Lung microvascular endothelial cell (primary cell): ENCODE measurements at regions not wholly inside any gene's neighbourhood (a gene's known extent, or its start where the extent isn't known, plus 50 kb on each side); places are given as distances from the start of the nearest gene placed in this dataset.
"Not testable (repeated sequence)": the region's sequence is repeated elsewhere in the genome, so short reads cannot be mapped to it uniquely, and the experiment has no call there.

Experiments used
- DNase-seq, 2 donors: peaks; one replicate each; pipeline versions ENCODE4 v3.0.0 to v3.0.0-alpha.2; 2010; ENCODE audit warnings: low read depth in 2 of 2

DNA sequence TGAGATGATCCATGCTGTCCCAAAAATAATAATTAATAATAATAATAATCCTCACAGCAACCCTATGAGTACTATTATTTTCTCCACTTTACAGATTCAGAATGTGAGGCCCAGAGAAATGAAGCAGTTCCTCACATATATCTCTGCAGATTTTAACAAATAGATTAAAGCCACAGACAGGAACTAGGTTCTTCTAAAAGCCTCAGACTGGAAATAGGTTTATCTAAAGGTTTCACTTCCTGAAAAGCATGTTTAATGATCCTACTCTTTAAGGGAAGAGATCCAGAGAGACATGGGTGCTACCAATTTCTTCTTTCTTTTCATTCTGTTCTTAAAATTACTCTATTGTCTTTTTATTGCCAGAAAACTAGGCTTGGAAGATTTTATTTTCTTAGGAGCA lies 1079.4 kb upstream of the COX7C start:
- DNase-seq = no peak

DNA sequence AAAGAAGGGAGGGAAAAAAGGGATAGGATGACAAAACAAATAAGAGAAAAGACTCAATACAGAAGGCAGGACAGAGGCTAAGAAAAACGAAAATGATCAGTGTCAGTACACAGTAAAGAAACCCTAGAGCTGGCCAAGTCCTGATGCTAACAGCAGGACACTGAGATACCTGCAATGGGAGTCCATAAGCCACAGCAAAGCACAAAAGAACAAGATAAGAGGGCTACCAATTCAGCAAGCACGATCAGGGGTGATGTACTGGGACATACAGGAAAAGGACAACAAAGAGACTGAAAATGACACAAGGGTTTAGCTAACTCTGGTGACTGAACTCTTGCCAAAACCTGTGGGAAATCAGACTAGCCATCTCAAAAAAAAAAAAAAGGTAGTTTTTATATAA lies 1072.6 kb upstream of the COX7C start:
- no peak for DNase-seq

DNA sequence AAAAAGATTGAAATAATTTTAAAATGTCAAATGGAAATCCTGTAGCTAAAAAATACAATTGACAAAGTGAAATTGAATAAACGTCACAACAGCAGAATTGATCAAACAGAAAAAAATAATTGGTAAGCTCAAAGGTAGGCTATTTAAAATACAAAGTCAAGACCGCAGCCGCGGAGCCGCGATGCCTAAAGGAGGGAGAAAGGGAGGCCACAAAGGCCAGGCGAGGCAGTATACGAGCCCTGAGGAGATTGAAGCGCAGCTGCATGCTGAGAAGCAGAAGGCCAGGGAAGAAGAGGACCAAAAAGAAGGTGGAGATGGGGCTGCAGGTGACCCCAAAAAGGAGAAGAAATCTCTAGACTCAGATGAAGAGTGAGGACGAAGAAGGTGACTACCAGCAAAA lies 1068.5 kb upstream of the COX7C start:
- no peak for DNase-seq

DNA sequence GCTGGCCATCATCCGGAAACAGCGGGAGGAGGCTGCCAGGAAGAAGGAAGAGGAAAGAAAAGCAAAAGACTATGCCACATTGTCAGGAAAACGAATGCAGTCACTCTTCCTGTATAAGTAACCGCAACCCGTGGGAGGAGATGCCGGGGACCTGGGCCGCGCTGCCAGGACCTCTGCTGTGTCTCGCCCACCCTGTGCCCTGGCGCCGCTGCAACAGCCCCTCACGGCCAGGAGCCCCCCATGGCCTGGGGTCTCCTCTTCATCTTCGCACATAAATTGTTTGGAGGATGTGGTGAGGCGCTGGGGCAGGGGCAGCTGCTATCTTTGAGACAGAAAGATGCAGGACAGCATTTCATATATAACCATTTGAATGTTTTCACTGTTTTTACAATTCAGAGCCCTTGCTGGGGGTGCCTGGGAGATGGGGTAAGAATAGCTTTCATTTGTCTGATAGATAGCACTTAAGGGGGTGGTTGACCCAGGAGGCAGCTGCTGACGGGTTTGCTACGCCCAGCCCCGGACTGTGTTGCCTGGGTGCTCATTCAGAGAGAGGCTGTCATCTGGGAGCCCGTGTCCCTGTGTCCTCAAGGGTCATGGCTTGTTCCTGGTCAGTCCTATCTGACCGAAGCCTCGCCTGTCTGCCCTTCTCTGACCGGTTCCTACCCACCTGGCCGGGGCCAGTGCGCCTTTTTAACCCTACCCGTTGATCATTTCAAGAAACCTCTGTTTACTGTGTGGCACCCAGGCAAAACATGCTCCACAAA lies 1067.7 kb upstream of the COX7C start:
- DNase-seq = no peak

DNA sequence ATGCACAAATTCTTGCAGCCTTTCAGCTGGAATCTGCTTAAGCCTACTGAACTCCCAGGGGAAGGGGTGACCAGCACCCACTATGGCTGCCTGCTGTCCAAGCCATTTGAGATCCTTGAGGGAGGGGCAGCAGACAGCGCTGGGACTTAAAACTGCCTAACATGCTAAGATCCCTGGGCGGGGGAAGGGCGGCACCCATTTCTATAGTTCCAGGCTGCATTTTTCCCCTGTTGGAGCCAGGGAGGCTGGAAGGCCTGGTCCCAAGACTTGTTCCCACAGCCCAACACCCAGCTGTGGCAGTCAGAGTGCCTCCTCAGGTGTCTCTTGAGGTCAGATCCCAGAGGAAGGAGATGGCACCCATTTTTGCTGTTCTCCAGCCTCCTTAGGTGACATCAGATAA lies 1061.3 kb upstream of the COX7C start:
- no peak for DNase-seq

DNA sequence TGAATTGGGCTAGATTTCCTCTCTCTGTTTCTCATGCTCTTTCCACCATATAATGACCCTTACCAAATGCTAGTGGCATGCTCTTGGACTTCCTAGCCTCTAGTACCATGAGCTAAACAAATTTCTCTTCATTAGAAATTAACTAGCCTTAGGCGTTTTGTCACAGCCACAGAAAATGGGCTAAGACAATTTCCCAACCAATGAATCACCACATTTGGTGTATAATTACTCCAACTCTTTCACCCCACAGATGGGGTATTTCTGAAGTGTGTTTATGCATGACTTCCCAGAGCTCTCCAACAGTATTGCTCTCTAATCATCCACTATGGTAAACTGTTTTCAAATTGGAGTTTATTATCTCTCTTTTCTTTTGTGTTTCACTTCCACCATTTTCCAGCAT lies 1041.1 kb upstream of the COX7C start:
- DNase-seq = no peak

DNA sequence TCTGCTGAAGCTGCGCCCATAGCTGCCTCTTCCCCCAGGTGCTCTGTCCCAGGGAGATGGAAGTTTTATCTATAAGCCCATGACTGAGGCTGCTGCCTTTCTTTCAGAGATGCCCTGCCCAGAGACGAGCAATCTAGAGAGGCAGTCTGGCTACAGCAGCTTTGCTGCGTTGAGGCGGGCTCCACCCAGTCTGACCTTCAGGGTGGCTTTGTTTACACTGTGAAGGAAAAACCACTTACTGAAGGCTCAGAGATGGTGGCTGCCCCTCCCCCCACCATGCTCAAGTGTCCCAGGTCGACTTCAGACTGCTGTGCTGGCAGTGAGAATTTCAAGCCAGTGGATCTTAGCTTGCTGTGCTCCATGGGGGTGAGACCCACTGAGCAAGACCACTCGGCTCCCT lies 1029.9 kb upstream of the COX7C start:
- not testable (repeated sequence) for DNase-seq

DNA sequence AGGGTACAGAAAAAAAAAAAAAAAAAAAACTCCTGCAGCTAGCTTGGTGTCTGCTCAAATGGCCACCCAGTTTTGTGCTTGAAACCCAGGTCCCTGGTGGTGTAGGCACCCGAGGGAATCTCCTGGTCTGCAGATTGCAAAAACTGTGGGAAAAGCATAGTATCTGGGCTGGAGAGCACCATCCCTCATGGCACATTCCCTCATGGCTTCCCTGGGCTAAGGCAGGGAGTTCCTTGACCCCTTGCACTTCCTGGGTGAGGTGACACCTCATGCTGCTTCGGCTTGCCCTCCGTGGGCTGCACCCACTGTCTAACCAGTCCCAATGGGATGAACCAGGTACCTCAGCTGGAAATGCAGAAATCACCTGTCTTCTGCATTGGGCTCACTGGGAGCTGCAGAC lies 1029.5 kb upstream of the COX7C start:
- not testable (repeated sequence) for DNase-seq

DNA sequence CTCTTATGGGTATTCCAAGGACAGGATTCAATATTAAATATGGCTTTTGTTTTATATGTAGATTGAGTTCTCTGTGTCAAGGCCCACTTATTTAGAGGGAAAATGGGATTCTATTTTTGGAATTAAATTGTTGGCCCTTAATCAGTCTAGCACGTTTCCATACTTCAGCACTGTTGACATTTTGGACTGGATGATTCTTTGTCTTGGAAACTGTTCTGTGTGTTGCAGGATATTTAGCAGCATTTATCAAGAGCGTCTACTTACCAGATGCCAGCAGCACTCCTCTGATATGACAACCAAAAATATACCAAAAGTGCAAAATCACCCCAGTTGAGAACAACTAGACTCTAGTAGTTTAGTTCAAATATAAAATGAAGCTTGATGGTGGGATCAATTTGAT lies 1027.0 kb upstream of the COX7C start:
- DNase-seq = no peak

DNA sequence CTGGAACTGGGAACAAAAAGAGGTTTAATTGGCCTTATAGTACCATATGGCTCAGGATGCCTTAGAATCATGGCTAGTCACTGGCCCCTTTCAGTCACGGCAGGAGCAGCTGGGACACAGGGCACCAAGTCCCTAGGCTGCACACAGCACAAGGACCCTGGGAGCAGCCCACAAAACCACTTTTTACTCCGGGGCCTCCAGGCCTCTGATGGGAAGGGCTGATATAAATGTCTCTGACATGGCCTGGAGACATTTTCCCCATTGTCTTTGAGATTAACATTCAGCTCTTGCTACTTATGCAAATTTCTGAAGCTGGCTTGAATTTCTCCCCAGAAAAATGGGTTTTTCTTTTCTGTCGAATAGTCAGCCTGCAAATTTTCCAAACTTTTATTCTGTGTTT lies 1026.4 kb upstream of the COX7C start:
- DNase-seq = no peak

DNA sequence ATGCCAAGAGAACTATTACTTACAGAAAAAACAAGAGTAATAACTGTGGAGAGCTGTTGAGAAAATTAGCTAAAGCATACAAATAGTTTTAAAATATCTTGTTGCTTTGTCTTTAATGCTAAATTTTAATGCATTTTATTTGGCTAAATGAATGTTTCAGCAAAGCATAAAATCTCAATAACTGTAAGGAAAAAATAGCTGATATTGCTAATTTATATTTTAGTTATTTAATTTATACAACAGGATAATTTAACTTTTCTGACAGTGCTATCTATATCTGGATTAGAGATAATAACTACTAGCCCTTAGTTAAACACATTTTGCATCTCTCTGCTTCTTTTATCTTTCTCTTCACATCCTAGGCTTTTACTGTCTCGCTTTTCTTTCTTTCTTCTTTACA lies 1014.9 kb upstream of the COX7C start:
- DNase-seq = no peak

DNA sequence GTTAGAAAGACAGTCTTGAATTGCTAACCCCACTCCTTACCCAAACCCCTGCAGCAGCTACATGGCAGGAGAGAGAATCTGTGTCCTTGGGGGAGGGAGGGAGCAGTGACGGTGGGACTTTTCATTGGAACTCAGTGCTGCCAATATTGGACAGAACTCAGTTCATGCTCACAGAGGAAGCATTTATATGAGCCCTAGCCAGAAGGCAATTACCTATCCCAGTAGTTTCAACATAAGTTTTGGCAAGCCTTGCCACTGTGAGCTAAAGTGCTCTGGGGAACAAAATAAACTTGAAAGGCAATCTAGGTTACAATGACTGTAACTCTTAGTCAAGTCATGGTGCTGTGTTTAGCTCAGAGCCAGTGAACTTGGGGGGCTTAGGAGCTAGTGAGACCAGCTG lies 1013.4 kb upstream of the COX7C start:
- no peak for DNase-seq

DNA sequence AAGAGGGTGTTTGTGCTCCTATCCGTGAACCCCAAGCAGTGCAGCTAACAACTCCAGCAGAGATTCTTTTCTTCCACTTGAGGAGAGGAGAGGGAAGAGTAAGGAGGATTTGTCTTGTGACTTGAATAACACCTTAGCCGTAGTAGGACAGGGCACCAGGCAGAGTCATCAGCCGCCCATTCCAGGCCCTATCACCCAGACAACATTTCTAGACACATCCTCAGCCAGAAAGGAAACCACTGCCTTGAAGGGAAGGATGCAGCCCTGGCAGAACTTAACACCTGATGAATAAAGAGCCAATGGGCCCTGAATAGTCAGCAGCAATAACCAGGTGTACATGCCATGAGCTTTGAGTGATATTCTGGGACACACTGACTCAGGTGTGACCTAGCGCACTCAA lies 1013.0 kb upstream of the COX7C start:
- no peak for DNase-seq

DNA sequence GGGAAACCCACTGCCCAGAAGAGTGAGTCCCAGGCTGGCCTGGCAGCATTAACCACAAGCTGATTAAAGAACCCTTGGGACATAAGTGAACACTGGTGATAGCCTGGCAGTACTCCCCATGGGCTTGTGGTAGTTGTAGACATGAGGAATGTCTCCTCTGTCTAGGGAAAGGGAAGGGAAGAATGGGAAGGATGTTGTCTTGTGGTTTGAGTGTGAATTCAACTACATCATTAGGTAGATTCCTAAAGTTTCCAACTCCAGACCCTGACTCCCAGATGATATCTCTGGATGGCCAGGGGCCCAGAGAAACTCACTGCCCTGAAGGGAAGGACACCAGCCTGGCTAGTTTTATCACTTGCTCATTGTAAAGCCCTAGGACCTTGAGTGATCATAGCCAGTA lies 1012.4 kb upstream of the COX7C start:
- no peak for DNase-seq

DNA sequence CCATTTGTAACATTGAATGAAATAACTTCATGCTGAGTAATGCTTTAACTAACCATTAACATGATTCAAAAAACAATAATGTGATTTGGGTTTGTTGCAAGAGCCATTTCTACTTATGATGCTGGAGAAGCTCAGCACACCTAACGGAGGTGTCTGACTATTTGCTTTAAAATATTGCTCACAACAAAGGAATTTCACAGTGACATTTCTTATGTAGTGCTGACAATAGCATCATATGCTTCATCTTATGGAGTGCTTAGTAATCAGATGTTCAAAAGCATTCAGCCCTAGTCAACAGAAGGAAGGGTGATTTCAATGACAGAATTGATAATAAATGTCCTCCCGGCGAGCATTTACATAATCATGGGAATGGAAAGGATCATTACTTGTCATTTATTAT lies 1003.3 kb upstream of the COX7C start:
- DNase-seq = no peak

DNA sequence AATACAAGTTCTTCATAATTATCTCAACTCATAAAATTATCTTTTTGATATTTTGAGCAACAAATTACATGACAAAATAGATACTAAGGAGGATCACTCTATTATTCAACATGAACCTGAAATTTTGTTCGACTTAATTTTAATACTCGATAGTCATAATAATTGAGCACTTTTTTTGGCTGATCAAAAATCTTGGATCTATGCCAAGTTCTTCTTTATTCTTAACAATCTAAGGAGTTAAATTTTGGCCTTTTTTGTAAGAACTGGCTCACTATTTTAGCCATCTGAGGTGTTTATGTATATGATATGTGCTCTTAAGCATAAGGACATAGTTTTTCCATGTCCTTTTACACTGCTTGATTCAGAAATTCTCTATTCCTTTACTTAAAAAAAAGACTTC lies 996.1 kb upstream of the COX7C start:
- DNase-seq = no peak

DNA sequence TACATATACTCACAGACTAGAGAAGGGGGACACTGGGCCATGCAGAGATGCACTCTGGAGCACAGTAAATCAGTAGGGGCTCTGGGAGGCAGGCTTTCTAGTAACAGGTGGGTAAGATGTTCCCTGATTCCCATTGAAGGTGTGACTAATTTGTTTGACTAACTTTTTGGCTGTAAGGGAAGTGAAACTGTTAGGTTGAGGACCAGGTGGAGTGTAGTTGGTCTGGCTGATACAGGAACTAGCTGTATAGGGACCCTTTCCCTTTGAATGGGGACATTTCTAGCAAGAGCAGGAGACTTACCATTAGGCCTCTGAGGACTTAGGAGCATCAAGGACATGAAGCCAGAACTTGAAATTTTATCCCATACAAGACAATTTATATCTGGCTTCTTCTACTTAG lies 989.6 kb upstream of the COX7C start:
- DNase-seq = no peak

DNA sequence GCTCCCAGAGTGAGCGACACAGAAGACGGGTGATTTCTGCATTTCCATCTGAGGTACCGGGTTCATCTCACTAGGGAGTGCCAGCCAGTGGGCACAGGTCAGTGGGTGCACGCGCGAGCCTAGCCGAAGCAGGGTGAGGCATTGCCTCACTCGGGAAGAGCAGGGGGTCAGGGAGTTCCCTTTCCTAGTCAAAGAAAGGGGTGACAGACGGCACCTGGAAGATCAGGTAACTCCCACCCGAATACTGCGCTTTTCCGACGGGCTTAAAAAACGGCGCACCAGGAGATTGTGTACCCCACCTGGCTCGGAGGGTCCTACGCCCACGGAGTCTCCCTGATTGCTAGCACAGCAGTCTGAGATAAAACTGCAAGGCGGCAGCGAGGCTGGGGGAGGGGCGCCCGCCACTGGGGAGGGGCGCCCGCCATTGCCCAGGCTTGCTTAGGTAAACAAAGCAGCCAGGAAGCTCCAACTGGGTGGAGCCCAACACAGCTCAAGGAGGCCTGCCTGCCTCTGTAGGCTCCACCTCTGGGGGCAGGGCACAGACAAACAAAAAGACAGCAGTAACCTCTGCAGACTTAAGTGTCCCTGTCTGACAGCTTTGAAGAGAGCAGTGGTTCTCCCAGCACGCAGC lies 979.1 kb upstream of the COX7C start:
- not testable (repeated sequence) for DNase-seq

DNA sequence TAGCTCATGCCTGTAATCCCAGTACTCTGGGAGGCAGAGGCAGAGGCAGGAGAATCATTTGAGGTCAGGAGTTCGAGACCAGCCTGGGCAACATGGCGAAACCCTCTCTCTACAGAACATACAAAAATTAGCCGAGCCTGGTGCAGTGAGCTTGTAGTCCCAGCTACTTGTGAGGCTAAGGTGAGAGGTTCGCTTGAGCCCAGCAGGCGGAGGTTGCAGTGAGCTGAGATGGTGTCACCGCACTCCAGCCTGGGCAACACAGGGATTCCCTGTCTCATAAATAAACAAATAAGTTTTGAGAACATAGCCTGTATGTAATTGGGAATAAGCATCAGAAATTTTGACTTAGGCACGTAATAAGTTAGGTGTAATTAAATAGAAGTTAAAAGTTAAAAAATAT lies 971.7 kb upstream of the COX7C start:
- DNase-seq = no peak

DNA sequence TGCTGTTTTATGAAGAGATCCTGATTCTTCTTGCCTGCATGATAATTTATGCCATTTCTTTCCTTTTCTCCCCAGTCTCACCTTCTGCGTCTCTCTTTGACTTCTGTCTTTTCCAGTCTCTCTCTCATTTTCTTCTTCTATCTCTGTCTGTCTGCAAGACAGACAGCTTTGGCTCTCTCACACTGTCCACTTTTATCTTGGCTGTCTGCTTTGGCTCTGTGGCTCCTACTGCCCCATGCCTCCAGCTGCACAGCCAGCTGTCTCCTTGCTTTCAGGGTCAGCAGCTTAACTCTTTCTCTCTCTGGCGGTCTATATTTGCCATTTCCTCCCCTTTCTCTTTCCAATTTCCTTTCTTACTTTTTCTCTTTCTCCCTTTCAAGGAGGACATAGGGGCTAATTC lies 971.1 kb upstream of the COX7C start:
- DNase-seq = no peak

DNA sequence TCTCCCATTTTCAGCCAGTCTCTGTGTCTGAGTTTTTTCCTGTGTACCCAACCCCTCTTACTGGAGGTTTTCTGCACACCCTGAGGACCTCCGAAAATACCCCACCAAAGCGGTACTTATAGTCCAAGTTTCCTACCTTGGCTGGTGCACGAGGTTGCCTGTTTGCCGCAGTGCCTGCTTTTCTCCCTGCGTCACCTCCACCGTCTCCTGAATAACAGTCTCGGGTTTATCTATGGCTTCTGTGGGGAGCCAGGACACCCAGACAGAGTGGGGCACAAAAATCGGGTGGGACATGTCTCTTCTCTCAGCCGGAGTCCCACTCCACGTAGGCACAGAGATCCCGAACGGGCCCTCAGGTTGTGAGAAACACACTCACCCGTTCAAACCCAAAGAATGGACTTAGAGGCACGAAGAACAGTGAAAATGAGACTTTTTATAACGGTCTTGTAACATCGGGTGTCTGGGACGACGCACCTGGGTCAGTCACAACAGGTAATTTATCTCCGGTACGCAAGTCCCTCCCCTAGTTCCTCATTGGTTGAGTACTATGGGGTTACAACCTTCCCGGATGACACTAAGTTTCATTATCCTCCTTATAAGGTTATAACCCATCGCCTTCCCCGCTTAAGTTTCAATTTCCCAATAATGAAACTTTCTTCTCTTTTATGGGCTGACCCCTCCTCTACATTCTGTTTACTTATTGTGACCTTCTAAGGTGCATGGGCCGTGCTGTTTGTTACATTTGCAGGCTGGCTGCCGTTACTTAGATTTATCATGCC lies 970.2 kb upstream of the COX7C start:
- no peak for DNase-seq

DNA sequence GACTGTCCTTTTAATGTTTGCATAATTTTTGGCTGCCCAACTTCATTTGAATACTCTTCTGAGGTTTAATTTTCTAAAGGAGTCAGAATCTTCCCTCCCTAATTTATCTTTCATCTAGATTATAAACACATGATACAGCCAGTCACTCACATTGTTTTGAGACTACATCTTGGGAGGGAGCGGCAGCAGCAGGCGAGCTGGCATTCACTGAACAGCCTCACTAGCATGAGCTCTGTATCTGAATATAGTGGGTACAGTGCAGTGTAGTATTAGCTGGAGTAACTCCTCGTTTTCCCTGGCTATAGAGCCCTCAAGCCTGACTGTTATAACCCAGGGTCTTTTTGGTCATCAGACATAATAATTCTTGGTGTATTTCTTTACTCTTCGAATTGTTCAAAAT lies 969.2 kb upstream of the COX7C start:
- no peak for DNase-seq

DNA sequence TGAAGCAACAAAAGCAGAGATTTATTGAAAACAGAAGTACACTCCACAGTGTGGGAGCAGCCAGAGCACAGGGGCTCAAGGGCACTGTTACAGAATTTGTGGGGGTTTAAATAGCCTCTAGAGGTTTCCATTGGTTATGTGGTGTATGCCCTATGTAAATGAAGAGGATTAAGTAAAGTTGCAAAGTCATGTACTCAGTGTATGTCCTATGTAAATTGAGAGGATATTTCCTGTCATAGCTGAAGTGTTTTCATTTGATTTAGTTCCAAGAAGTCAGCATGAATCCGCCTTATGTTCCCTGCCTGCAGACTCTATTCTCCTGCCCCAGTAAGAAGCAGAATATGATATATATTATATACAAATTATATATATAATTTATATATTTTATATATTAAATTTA lies 966.0 kb upstream of the COX7C start:
- DNase-seq = no peak
